ENCODE measurements at regions not wholly inside any gene's neighbourhood (a gene's known extent, or its start where the extent isn't known, plus 50 kb on each side); places are given as distances from the start of the nearest gene placed in this dataset.
A peak's percentile ranks its signal among the peaks of the same experiment; 100 is the strongest.

DNA sequence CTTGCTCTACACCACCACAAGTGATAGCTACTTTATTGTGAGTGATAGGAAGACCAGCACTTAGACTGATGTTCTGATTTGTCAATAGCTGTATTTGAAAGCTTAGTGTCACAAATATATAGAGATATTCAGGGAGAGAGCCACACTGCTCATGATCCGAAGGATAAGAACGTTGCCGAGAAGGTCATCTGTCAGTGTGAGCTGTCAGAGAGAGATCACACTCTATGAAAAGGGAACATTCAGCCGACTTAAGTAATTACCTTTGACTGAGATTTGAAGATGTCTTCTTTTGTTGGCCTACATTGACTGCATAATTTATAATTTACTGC lies 322.6 kb downstream of the TFEC start:
- Histone ChIP-seq H3K9me3 (ENCODE audit: low read length) (no peaks in the 10 kb centered on the region), H3K9ac (ENCODE audit: low read length) (no peak overlapping the region), H3K36me3 (ENCODE audit: insufficient read depth, low read length) (no peaks in the 10 kb centered on the region), H4K20me1 (ENCODE audit: insufficient read depth, low read length) (no peaks in the 10 kb centered on the region), H3K9me2 (ENCODE audit: low read depth, low read length) (no peaks in the 10 kb centered on the region), H3F3A (ENCODE audit: insufficient read depth, low read length) (no peaks in the 10 kb centered on the region), H2AFZ (ENCODE audit: low read length) (no peak overlapping the region), H3K4me1 (ENCODE audit: insufficient read depth, low read length, severe bottlenecking) (no peaks in the 10 kb centered on the region), H3K4me2 (ENCODE audit: low read length) (no peak overlapping the region), H3K4me3 (ENCODE audit: low read depth, low read length, poor library complexity, severe bottlenecking) (no peak overlapping the region), H3K27ac (ENCODE audit: low read depth, low read length, poor library complexity, severe bottlenecking) (no peak overlapping the region), H3K27me3 (ENCODE audit: insufficient read depth, low read length) (no peaks in the 10 kb centered on the region), H3K79me2 (ENCODE audit: insufficient read depth, low read length) (no peaks in the 10 kb centered on the region)
- TF ChIP-seq, protein P1, sequence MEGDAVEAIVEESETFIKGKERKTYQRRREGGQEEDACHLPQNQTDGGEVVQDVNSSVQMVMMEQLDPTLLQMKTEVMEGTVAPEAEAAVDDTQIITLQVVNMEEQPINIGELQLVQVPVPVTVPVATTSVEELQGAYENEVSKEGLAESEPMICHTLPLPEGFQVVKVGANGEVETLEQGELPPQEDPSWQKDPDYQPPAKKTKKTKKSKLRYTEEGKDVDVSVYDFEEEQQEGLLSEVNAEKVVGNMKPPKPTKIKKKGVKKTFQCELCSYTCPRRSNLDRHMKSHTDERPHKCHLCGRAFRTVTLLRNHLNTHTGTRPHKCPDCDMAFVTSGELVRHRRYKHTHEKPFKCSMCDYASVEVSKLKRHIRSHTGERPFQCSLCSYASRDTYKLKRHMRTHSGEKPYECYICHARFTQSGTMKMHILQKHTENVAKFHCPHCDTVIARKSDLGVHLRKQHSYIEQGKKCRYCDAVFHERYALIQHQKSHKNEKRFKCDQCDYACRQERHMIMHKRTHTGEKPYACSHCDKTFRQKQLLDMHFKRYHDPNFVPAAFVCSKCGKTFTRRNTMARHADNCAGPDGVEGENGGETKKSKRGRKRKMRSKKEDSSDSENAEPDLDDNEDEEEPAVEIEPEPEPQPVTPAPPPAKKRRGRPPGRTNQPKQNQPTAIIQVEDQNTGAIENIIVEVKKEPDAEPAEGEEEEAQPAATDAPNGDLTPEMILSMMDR (IDR thresholded peaks at IDR 0.05; ENCODE audit: low read length), result no peak
- TF ChIP-seq EZH2 (IDR thresholded peaks at IDR 0.05; ENCODE audit: borderline replicate concordance, low read length), result no peak

DNA sequence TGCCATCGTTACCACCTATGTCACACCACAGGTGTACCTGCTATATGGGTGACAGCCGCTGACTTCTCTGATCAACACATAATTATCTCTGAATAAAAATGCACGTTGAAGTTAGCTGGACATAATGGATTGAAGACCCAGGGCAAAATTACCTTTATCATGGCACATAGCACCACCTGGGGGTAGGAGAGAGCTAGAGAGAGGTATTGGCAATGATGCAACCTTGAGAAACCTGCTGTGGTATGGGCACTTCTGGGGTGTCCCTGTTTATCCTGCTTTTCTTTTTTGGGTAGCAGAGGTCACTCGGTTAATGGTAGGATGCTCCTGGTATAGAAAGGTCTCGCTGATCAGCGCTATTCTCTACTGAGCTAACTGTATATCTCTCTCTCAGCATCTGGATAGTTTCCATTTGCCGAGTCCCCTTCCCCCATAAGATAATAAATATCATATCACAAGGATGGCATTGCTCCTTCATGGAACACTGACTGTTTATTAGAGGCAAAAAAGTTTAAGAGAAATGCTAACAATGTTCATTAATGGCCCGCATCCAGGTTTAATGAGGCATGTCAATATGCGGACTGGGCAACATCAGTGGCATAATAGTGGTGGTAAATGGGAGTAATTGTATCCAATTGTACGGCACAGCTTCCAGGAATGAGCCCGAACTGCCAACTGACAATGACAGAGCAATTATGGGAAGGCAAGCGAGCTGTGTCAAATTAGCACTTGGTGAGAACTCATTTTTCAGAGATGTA lies 323.1 kb downstream of the TFEC start:
- Histone ChIP-seq H3K4me3 (ENCODE audit: low read depth, low read length, poor library complexity, severe bottlenecking) (no peak overlapping the region), H3K36me3 (ENCODE audit: insufficient read depth, low read length) (no peaks in the 10 kb centered on the region), H3F3A (ENCODE audit: insufficient read depth, low read length) (no peaks in the 10 kb centered on the region), H3K27ac (ENCODE audit: low read depth, low read length, poor library complexity, severe bottlenecking) (no peak overlapping the region), H3K9me2 (ENCODE audit: low read depth, low read length) (no peaks in the 10 kb centered on the region), H3K9ac (ENCODE audit: low read length) (no peak overlapping the region), H4K20me1 (ENCODE audit: insufficient read depth, low read length) (no peaks in the 10 kb centered on the region), H2AFZ (ENCODE audit: low read length) (no peak overlapping the region), H3K79me2 (ENCODE audit: insufficient read depth, low read length) (no peaks in the 10 kb centered on the region), H3K4me1 (ENCODE audit: insufficient read depth, low read length, severe bottlenecking) (no peaks in the 10 kb centered on the region), H3K9me3 (ENCODE audit: low read length) (no peaks in the 10 kb centered on the region), H3K4me2 (ENCODE audit: low read length) (no peak overlapping the region), H3K27me3 (ENCODE audit: insufficient read depth, low read length) (no peaks in the 10 kb centered on the region)
- TF ChIP-seq, protein P1 (IDR thresholded peaks at IDR 0.05; ENCODE audit: low read length), result peak; percentile 62; the same call in 1 of the 2 replicates
- no peak for TF ChIP-seq EZH2 (IDR thresholded peaks at IDR 0.05; ENCODE audit: borderline replicate concordance, low read length)

DNA sequence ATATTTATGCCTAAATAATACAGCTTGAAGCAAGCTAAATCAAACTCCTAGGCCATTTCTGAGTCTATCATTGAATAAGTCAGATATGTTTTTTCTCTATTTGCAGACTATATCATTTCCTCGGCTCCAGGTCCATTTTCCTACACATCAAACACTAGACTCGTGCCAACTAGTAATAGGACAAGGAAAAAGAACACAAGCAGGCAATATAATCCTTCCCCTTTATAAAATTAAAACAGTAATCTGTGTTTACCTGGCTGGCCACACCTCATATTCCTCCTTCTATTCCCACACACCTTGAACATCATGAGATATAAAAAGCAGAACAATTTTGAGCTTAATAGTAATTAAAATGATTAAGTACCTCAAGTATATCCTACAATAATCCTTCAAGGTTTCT lies 325.7 kb downstream of the TFEC start:
- no peaks in the 10 kb centered on the region for H3K36me3 ChIP-seq (ENCODE audit: insufficient read depth, low read length)
- H3F3A ChIP-seq (ENCODE audit: insufficient read depth, low read length), result no peaks in the 10 kb centered on the region
- TF ChIP-seq EZH2 (IDR thresholded peaks at IDR 0.05; ENCODE audit: borderline replicate concordance, low read length), result no peak
- TF ChIP-seq, protein P1 (IDR thresholded peaks at IDR 0.05; ENCODE audit: low read length), result no peak
- no peaks in the 10 kb centered on the region for H3K4me1 ChIP-seq (ENCODE audit: insufficient read depth, low read length, severe bottlenecking)
- no peaks in the 10 kb centered on the region for H3K9me2 ChIP-seq (ENCODE audit: low read depth, low read length)
- no peak overlapping the region for H3K27ac ChIP-seq (ENCODE audit: low read depth, low read length, poor library complexity, severe bottlenecking)
- no peaks in the 10 kb centered on the region for H3K9me3 ChIP-seq (ENCODE audit: low read length)
- H3K4me2 ChIP-seq (ENCODE audit: low read length), result no peak overlapping the region
- H3K9ac ChIP-seq (ENCODE audit: low read length), result no peak overlapping the region
- no peak overlapping the region for H2AFZ ChIP-seq (ENCODE audit: low read length)
- no peaks in the 10 kb centered on the region for H3K79me2 ChIP-seq (ENCODE audit: insufficient read depth, low read length)
- H3K27me3 ChIP-seq (ENCODE audit: insufficient read depth, low read length), result no peaks in the 10 kb centered on the region
- no peaks in the 10 kb centered on the region for H4K20me1 ChIP-seq (ENCODE audit: insufficient read depth, low read length)
- H3K4me3 ChIP-seq (ENCODE audit: low read depth, low read length, poor library complexity, severe bottlenecking), result no peak overlapping the region

Data from OCI-LY1 (cell line).